HepG2 (cell line): ENCODE measurements at regions not wholly inside any gene's neighbourhood (a gene's known extent, or its start where the extent isn't known, plus 50 kb on each side); places are given as distances from the start of the nearest gene placed in this dataset.

Source experiments
- ATAC-seq: fragments of 200-7000 bp; cut with Tn5 transposase; 3 replicates; pipeline ENCODE4 v1.9.1; 2020; ENCODE audit warnings: mild to moderate bottlenecking, moderate library complexity
- BruUV-seq: library from RNA; stranded (reverse); fragments of 400-500 nt; replicated peaks from 2 replicates; lab custom pipeline; 2021; lab: Mats Ljungman, UMichigan
- CTCF ChIA-PET: fragments of 300-600 bp; formaldehyde crosslinking; extraction: SDS; loops from one replicate; lab custom pipeline; 2021; ENCODE audit warnings: low total read pairs, inconsistent platforms, low intra/inter-chr PET ratio; lab: Yijun Ruan, JAX
- POLR2A ChIA-PET: fragments of 350-600 bp; sonication (Branson Sonifier 250); formaldehyde crosslinking; loops from one replicate; lab custom pipeline; 2020; ENCODE audit warnings: antibody characterized with exemption, inconsistent platforms; lab: Yijun Ruan, JAX
- DNase-seq: peaks from one replicate; pipeline ENCODE4 v3.0.0-alpha.2; 2015; ENCODE audit warnings: low spot score
- FAIRE-seq: peaks from 3 replicates; lab custom pipeline; 2011; peaks lifted over from hg19 to GRCh38; lab: Jason Lieb, UNC
- H2AFZ ChIP-seq: one replicate; pipeline ENCODE4 v1.6.1; 2011; ENCODE audit warnings: low read length, inconsistent platforms
- H3K27ac ChIP-seq: fragments of 300-600 bp; 3 replicates; pipeline ENCODE4 v1.8.0; 2011; ENCODE audit warnings: mixed run types, mild to moderate bottlenecking, mixed read lengths, low read length, inconsistent platforms; ENCODE audit not compliant: insufficient read depth; ENCODE audit errors: extremely low read length
- H3K27me3 ChIP-seq, 2 experiments: fragments of 200-600 bp in 1 of 2; 2 replicates in 1 of 2; 3 replicates in 1 of 2; pipeline versions ENCODE4 v1.6.0 to v1.8.0; 2011; ENCODE audit warnings: low read length in 2 of 2, mild to moderate bottlenecking in 2 of 2, moderate library complexity in 2 of 2, inconsistent platforms in 1 of 2; ENCODE audit not compliant: insufficient read depth in 2 of 2, control insufficient read depth in 1 of 2
- H3K36me3 ChIP-seq, 2 experiments: fragments of 200-600 bp in 1 of 2; replicated peaks in 1 of 2; 2 replicates in 1 of 2; 3 replicates in 1 of 2; pipeline versions ENCODE4 v1.5.1 to v1.8.0; 2011; ENCODE audit warnings: low read length in 2 of 2, inconsistent platforms in 1 of 2; ENCODE audit not compliant: insufficient read depth in 2 of 2, control insufficient read depth in 1 of 2
- H3K4me1 ChIP-seq: 2 replicates; pipeline ENCODE4 v1.5.1; 2012; ENCODE audit warnings: low read length, inconsistent platforms; ENCODE audit not compliant: insufficient read depth
- H3K4me2 ChIP-seq: 2 replicates; pipeline ENCODE4 v1.6.0; 2011; ENCODE audit warnings: low read depth, low read length, inconsistent platforms
- H3K4me3 ChIP-seq, 3 experiments: fragments of 200-600 bp in 1 of 3; sonication (generic), shearing (Covaris generic) in 1 of 3; replicated peaks in 1 of 3; 2 replicates each; pipeline ENCODE4 v1.5.1; 2011 to 2016; ENCODE audit warnings: low read length in 3 of 3, inconsistent platforms in 2 of 3, low read depth in 2 of 3, mild to moderate bottlenecking in 2 of 3, control low read depth in 1 of 3, mixed read lengths in 1 of 3; ENCODE audit not compliant: insufficient read depth in 1 of 3
- H3K79me2 ChIP-seq: one replicate; pipeline ENCODE4 v1.6.1; 2011; ENCODE audit warnings: low read length, inconsistent platforms; ENCODE audit not compliant: insufficient read depth
- H3K9ac ChIP-seq: 2 replicates; pipeline ENCODE4 v1.6.0; 2011; ENCODE audit warnings: mild to moderate bottlenecking, low read depth, low read length, inconsistent platforms; ENCODE audit not compliant: insufficient read depth
- H3K9me3 ChIP-seq: 2 replicates; pipeline ENCODE4 v1.5.1; 2012; ENCODE audit warnings: mild to moderate bottlenecking, low read length
- H4K20me1 ChIP-seq: 2 replicates; pipeline ENCODE4 v1.6.0; 2011; ENCODE audit warnings: inconsistent platforms, mild to moderate bottlenecking, low read length, moderate library complexity; ENCODE audit not compliant: insufficient read depth
- CREB1 ChIP-seq, 2 experiments: fragments of 450-650 bp in 1 of 2; IDR thresholded peaks; 2 replicates each; pipeline ENCODE4 v1.6.1; 2016 to 2017; ENCODE audit warnings: control low read depth in 1 of 2, mild to moderate bottlenecking in 1 of 2, missing compliant biosample characterization in 1 of 2, missing genetic modification characterization in 1 of 2
- HOXD1 ChIP-seq: sonication (generic); formaldehyde crosslinking; IDR thresholded peaks from 2 replicates; pipeline ENCODE4 v1.5.0; 2020; ENCODE audit warnings: missing genetic modification reagents
- PRDM15 ChIP-seq: sonication (generic); formaldehyde crosslinking; IDR thresholded peaks from 2 replicates; pipeline ENCODE4 v1.4.0; 2020; ENCODE audit warnings: missing genetic modification reagents
- RXRA ChIP-seq: sonication (generic); formaldehyde crosslinking; IDR thresholded peaks from 2 replicates; pipeline ENCODE4 v1.5.1; 2020; ENCODE audit warnings: missing genetic modification reagents
- SALL1 ChIP-seq: sonication (generic); formaldehyde crosslinking; IDR thresholded peaks from 2 replicates; pipeline ENCODE4 v1.8.0; 2022; ENCODE audit warnings: mild to moderate bottlenecking, missing genetic modification reagents
- ZBTB2 ChIP-seq: sonication (generic); formaldehyde crosslinking; IDR thresholded peaks from 2 replicates; pipeline ENCODE4 v1.8.0; 2022; ENCODE audit warnings: low read depth, missing genetic modification reagents
- ZBTB44 ChIP-seq: sonication (generic); formaldehyde crosslinking; IDR thresholded peaks from 2 replicates; pipeline ENCODE4 v1.4.0; 2020; ENCODE audit warnings: missing genetic modification reagents
- ZBTB46 ChIP-seq: sonication (generic); formaldehyde crosslinking; IDR thresholded peaks from 2 replicates; pipeline ENCODE4 v1.4.0; 2020; ENCODE audit warnings: mild to moderate bottlenecking, missing genetic modification reagents, borderline replicate concordance
- ZFP90 ChIP-seq: sonication (generic); formaldehyde crosslinking; IDR thresholded peaks from 2 replicates; pipeline ENCODE4 v1.8.0; 2022; ENCODE audit warnings: missing genetic modification reagents, mild to moderate bottlenecking, inconsistent platforms, borderline replicate concordance
- ZNF224 ChIP-seq: sonication (generic); formaldehyde crosslinking; IDR thresholded peaks from 2 replicates; pipeline ENCODE4 v1.5.0; 2020; ENCODE audit warnings: mild to moderate bottlenecking, missing genetic modification reagents
- ZNF292 ChIP-seq: sonication (generic); formaldehyde crosslinking; IDR thresholded peaks from 2 replicates; pipeline ENCODE4 v1.8.1; 2022; ENCODE audit warnings: mild to moderate bottlenecking, low read depth, missing genetic modification reagents, borderline replicate concordance
- ZSCAN22 ChIP-seq: sonication (generic); formaldehyde crosslinking; IDR thresholded peaks from 2 replicates; pipeline ENCODE4 v1.4.0; 2020; ENCODE audit warnings: mild to moderate bottlenecking, missing genetic modification reagents
- WGBS: methylation state at CpG from one replicate; pipeline ENCODE4 v1.1.6; 2017; ENCODE audit warnings: low lambda C conversion rate; 5-methylcytosine and 5-hydroxymethylcytosine counted together
- in situ Hi-C: cut with HindIII; loops from 2 replicates; pipeline ENCODE4 v1.10.0; 2017; ENCODE audit warnings: low pct_unique_long_range_greater_than_20kb; ENCODE audit not compliant: extremely low pct_ligation_motif_present
- intact Hi-C: fragments of 100-400 bp; cut with micrococcal nuclease; formaldehyde crosslinking; loops from one replicate; pipeline ENCODE4 v1.10.0; 2022; ENCODE audit not compliant: unreplicated experiment

GRCh38 chr7:131683536-131684125 lies 127.2 kb upstream of the PODXL start:
- FAIRE-seq = no peak
- TF ChIP-seq ZNF292 (CRISPR knock-in tag) (no peak), HOXD1 (no peak), ZBTB2 (CRISPR knock-in tag) (no peak), ZSCAN22 (CRISPR knock-in tag) (no peak), ZBTB46 (CRISPR knock-in tag) (no peak), CREB1 (IDR thresholded peaks at IDR 0.05) (no peak), CREB1 (CRISPR knock-in tag; IDR thresholded peaks at IDR 0.05) (no peak), SALL1 (CRISPR knock-in tag) (no peak), ZFP90 (no peak), ZNF224 (CRISPR knock-in tag) (no peak), PRDM15 (CRISPR knock-in tag) (no peak), RXRA (CRISPR knock-in tag) (no peak), ZBTB44 (CRISPR knock-in tag) (no peak)

More at GRCh38 chr7:131683536-131684125, 127.2 kb upstream of the PODXL start:
- POLR2A ChIA-PET = no interaction called here
- intact Hi-C loops (no loop called here), in situ Hi-C loops (loop anchor here (10.0 to 25.0 kb wide), 3 partner anchors 379 to 901 kb away; no protein-coding TSS in a partner anchor)
- Histone ChIP-seq H3K36me3 (no peaks in the 10 kb centered on the region), H3K9me3 (0 out of 2 replicates have a peak, but pooled peaks cover 3% of the 10 kb centered on the region), H3K27ac (no peak overlapping the region), H3K4me2 (no peak overlapping the region), H3K9ac (no peak overlapping the region), H3K27me3 (peaks cover 2 to 19% of the 10 kb centered on the region in 2 experiments; a peak in 3 of 5 replicates), H4K20me1 (no peaks in the 10 kb centered on the region), H3K4me3 (no peak overlapping the region), H3K79me2 (no peaks in the 10 kb centered on the region), H2AFZ (no peak overlapping the region), H3K4me1 (no peaks in the 10 kb centered on the region)
- DNase-seq (no peak), ATAC-seq (no peak)
- 3% methylated on average over 4 of the region's 5 CpGs for WGBS
- no TSS peak for BruUV-seq
- CTCF ChIA-PET = no interaction called here
